ENCODE measurements at regions not wholly inside any gene's neighbourhood (a gene's known extent, or its start where the extent isn't known, plus 50 kb on each side); places are given as distances from the start of the nearest gene placed in this dataset.
A peak's percentile ranks its signal among the peaks of the same experiment; 100 is the strongest.
"Not testable (repeated sequence)": the region's sequence is repeated elsewhere in the genome, so short reads cannot be mapped to it uniquely, and the experiment has no call there.

DNA sequence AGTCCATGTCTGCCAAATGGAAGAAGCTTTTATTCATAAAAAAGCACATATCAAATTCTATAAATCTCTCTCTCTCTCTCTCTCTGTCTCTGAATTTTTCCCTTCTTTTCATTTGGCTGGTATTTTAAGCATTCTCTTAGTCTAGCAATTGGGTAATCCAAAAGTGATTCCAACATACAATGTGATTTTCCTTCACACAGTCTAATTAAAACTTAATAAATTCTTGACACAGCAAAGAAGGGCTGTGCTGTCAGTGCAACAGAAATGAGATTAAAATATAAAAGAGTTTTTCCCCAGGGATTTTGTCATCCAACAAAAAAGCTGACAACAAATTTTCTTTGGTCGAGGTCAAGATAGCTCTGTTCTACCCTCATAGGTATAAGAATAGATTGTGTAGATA is 216.9 kb downstream of the CENPC start:
- no peak for DNase-seq

DNA sequence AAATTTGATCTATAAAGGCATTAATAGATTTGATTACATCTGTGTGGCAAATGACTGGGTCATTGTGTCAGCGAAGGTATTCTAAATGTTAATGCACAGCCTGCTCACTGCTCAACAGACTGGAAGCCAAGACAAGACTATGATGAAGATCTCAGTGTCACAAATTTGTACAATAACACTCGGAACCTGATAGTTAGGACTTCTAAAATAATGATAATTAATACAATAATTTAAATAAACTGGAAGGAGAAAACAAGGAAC is 217.4 kb downstream of the CENPC start:
- no peak for DNase-seq

DNA sequence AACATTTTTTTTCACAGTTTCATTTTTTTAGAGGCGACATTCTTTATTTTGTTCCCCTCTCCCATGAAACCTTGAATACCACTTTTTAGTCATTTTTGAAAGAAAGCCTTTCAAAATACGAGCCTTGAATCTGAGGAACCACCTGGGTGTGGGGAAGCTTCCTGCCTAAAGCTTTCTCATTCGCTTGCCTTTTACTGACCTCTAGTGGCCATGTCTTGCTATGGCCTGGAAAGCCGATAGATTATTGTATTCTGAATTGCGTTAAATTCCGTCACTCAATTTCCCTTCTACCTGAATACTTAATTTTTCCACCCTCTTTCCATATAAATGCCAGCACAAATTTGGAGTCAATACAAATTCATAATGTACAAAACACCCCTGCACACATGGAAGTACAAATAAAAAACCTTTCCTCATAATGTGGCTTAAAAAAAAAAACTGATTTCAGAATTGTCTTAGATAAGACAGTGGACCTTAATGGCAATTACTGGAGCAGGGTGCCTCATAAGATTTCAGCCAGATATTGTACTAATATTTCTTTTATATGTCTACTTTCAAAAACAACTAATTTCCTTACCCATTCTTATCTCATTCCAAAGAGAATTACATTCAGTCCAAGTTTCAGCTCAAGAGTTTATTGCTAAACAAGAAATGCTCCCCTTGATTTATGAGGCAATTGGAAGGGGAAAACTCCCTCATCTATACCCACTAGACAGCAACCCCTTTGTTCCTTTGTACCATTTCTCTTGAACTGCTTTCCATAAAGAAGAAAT is 217.9 kb downstream of the CENPC start:
- peak in 3 of 4 experiments; percentile 1 to 2 (median 1) for DNase-seq

DNA sequence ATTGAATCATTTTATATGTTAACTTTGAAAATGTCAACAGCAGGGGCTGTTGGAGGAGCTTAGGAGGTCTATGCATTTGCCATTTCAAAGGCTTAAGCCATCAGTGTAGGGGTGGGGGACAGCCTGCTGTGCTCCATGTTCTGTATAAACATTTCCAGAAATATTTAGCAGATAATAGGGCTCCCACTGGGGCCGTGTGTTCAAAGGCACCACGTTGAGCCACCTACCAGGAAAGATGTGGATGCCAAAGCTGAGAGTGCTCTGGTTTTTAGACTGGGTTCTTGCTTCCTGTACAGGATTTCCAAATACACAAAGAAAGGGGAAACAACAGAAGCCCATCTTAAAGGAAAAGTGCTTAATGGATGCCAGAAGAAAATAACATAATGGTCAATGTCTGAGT is 219.5 kb downstream of the CENPC start:
- DNase-seq = no peak

DNA sequence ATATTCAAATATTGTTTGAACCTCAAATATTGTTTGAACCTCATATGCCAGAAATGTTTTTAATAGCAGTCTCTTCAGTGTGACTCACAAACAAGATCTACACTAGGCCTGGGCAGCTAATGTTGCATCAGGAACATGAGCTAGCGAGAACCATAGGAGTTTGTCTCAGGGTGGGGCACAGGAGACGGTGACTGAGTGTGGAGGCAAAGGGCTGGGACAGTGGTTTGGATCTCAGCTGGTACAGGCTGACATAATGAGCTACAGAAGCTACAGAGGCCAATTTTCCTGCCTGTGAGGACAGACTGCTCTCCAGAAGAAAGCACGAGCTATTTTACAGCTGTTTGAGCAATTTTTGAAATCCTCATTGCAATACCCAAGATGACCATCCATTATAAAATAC is 224.7 kb downstream of the CENPC start:
- DNase-seq = no peak

DNA sequence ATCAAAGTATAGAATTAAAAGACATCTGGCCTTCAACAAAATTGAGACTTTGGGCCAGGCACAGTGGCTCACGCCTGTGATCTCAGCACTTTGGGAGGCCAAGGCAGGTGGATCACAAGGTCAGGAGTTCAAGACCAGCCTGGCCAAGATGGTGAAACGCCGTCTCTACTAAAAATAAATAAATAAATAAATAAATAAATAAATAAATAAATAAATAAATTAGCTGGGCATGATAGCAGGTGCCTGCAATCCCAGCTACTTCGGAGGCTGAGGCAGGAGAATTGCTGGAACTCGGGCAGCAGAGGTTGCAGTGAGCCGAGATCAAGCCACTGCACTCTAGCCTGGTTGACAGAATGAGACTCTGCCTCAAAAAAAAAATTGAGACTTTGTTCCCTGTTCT is 225.7 kb downstream of the CENPC start:
- not testable (repeated sequence) for DNase-seq

DNA sequence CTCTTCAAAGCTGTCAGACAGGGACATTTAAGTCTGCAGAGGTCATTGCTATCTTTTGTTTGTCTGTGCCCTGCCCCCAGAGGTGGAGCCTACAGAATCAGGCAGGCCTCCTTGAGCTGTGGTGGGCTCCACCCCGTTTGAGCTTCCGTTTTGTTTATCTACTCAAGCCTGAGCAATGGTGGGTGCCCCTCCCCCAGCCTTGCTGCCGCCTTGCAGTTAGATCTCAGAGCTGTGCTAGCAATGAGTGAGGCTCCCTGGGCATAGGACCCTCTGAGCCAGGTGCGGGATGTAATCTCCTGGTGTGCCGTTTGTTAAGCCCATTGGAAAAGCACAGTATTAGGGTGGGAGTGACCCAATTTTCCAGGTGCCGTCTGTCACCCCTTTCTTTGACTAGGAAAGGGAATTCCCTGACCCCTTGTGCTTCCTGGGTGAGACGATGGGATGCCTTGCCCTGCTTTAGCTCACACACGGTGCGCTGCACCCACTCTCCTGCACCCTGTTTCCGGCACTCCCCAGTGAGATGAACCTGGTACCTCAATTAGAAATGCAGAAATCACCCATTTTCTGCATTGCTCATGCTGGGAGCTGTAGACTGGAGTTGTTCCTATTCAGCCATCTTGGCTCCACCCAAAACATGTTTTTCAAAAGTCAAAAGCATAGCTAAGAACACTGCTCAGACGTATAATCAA is 244.7 kb downstream of the CENPC start:
- not testable (repeated sequence) for DNase-seq

DNA sequence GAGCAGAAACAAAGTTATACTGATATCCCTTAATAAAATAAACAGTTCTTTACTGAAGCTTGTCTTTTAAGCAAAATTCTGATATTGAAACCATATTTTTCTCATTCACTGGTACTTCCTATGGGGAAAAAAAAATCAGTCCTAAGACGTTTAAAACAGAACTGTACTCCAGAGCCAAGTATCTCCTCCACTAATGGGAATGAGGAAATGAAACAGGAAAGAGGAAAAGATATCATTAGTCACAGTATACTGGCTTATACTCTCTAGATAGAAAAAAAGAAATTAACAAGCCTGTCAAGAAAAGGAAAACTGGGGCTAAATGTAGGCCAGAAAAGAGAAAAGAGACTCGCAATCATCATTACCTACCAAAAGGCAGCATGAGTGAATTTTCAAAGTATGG is 252.7 kb downstream of the CENPC start:
- DNase-seq = no peak

DNA sequence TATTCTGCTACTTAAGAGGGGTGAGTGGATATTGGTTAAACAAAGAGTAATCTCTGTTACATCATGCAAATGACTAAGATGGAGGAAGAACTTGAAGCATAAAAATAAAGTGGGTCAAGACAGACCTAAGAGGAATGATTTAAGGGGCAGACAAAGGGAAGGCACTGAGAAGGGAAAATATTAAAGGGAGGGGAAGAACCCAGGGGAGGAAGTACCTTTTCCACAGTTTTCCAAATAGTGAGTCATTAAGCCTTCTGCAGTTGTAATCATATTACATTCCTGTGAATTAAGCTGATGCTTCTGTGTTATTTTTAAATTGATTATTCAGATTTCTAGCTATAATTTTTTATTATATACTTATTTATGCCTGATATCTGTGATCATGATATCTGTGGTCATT is 253.3 kb downstream of the CENPC start:
- DNase-seq = no peak

DNA sequence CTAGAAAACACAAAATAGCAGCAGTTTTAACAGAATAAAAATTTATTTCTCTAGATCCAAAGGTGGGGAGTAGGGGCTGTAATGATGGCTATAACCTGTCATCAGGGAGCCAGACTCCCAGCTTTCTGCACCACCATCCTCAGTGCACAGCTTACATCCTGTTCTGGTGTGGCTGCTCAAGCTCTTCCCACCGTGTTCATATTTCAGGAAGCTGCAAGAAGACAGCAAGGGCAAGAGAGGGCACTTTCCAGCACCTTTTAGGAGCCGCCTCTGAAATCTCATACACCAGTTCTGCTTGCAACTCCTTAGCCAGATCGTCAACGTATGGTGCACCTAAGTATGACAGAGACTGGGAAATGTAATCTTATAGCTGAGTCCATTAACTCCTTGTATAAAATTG is 253.7 kb downstream of the CENPC start:
- DNase-seq = no peak

DNA sequence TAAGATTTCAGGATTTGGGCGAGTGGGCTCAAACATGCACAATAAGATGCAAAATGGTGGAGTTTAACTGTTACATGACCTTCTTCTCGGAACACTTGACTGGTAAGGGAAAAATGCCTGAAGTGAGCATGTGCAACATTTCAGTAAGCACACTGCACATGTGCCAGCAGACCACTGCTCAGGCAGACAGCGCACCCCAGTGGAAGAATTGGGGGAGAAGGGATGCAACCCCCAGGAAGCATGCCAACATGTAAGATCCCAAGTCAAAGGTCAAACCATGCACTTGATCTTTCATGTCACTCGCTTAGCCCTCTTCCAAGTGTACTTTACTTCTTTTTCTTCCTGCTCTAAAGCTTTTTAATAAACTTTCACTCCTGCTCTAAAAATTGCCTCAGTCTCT is 256.3 kb downstream of the CENPC start:
- no peak for DNase-seq

DNA sequence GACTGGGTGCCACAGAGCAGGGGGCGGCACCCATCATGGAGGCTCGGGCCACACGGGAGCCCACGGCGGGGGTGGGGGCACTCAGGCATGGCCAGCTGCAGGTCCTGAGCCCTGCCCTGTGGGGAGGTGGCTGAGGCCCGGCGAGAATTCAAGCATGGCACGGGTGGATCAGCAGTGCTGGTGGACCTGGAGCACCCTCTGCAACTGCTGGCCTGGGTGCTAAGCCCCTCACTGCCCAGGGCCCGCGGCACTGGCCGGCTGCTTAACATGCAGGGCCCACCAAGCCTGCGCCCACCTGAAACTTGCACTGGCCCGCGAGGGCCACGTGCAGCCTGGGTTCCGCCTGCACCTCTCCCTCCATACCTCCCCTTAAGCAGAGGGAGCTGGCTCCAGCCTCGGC is 258.6 kb downstream of the CENPC start:
- no peak for DNase-seq

DNA sequence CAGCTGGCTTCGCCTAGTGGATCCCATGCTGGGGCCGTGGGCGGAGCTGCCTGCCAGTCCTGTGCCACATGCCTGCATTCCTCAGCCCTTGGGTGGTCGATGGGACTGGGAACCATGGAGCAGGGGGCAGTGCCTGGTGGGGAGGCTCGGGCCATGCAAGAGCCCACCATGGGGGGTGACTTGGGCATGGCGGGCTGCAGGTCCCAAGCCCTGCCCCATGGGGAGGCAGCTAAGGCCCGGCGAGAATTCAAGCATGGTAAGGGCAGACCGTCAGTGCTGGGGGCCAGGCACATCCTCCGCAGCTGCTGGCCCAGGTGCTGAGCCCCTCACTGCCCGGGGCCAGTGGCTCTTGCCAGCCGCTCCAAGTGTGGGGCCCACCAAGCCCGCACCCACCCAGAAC is 262.6 kb downstream of the CENPC start:
- DNase-seq = no peak

DNA sequence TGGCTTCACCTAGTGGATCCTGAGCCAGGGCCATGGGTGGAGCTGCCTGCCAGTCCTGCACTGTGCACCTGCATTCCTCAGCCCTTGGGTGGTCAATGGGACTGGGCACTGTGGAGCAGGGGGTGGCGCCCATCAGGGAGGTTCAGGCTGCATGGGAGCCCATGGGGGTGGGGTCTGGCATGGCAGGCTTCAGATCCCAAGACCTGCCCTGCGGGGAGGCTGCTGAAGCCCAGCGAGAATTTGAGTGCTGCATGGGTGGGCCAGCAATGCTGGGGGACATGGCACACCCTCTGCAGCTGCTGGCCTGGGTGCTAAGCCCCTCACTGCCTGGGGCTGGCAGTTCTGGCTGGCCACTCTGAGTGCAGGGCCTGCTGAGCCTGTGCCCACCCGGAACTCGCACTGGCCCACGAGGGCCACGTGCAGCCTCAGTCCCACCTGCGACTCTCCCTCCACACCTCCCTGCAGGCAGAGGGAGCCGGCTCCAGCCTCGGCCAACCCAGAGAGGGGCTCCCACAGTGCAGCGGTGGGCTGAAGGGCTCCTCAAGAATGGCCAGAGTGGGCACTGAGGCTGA is 270.0 kb downstream of the CENPC start:
- no peak for DNase-seq

DNA sequence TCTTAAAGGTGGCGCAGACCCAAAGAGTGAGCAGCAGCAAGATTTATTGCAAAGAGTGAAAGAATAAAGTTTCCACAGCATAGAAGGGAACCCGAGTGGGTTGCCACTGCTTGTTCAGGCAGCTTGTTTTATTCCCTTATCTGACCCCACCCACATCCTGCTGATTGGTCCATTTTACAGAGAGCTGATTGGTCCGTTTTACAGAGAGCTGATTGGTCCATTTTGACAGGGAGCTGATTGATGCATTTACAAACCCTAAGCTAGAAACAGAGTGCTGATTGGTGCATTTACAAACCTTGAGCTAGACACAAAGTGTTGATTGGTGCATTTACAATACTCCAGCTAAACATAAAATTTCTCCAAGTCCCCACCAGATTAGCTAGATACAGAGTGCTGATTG is 270.6 kb downstream of the CENPC start:
- not testable (repeated sequence) for DNase-seq

DNA sequence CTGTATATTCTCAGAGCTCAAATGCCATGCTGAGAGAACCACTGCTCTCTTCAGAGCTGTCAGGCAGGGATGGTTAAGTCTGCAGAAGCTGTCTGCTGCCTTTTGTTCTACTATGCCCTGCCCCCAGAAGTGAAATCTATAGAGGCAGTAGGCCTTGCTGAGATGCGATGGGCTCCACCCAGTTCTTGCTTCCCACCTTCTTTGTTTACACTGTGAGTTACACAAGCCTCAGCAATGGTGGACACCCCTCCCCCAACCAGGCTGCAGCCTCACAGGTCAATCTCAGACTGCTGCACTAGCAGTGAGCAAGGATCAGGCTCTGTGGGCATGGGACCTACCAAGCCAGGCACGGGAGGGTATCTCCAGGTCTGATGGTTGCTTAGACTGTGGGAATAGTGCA is 271.6 kb downstream of the CENPC start:
- no peak for DNase-seq

DNA sequence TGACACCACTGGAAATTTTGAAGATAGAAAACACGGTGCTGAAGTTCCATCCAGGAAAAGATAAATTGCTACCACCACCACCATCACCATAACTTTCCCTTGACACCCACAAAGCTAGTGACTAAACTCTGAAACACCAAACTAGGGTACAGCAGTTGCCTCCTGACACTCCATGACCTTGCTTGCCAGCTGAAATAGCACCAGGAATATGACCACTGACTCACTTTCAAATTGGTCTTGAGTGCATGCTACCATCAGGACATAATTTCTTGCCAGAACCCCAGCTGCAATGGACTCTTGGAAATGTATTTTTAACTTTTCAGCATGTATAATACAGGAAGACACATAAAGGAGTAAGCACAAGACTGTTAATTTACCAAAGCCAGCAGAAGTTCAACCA is 283.3 kb downstream of the CENPC start:
- no peak for DNase-seq

DNA sequence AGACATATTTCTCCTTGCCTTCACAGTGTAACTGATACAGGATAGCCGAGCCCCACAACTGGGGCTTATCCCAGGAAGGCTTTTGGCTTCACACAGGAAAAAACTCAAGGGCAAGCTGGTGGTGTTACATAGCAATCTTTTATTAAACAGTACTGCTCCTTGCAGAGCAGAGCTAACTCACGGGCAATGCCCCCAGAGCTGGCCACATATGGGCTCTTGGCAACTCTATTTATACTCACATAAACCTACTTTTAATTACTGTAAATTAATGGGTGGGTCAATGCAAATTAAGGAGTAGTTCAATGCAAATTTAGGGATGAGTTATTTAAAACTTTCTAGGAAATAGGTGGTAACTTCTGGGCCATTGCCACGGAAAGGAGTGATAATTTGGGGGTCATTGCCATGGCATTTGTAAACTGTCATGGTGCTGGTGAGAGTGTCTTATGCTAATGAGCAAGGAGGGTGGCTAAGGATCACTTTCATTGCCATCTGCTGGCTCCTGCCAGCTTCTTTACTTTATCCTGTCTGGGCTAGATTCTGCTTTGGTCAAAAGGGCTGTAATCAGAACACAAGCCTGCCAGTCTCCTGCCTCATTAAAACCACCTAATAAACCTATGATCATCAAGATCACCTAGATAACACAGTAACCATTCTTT is 288.8 kb downstream of the CENPC start:
- DNase-seq = no peak

DNA sequence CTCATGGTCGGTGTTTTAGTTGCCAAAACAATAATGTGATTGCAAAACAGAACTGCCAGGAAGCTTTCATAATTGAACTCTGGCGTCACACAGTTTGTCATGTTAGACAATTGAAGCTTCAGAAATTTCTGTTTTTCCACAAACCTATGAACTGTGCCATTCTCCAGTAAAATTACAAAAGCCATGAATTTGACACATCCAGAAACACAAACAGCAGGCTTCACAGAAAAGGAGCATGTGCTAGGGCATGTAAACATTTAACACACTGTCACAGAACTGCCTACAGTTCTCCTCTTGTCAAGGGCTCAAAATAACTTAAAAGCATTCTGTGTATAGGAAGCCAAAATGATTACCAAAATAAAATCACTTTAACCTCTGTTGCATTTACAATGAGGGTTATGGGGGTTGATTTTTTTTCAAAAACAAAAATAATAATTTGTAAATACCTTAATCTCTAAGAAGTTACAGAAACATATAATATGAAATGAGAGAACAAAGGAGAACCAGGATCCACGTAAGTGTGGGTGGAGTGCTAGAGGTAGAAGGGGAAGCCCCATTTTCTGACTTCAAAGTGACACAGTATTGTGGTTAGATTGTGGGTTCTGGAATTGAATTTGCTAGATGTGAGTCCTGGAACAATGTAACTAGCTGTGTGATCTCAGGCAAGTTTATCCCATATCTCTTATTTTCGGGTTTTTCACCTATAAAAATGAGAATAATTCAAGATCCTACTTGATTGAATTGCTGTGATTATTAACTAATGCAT is 295.0 kb downstream of the CENPC start:
- DNase-seq = no peak

DNA sequence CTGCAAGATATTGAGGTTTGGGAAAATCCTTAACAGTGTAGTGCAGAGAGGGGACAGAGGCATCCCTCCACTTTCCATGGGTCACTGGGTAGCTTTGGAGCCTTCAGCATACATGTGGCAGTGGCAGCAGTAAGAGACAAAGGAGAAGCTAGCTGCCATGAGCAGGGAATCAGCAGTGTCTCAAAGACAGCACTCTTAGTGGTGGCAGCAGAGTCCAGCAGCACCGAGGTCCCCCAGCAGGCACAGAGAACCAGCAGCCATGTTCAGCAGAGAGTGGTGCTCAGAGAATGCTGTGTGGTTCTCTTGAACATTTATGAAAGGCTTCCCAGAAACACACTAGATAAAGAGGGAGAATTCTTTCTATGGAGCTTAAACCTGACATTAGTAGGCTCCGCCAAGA is 308.5 kb downstream of the CENPC start:
- no peak for DNase-seq

DNA sequence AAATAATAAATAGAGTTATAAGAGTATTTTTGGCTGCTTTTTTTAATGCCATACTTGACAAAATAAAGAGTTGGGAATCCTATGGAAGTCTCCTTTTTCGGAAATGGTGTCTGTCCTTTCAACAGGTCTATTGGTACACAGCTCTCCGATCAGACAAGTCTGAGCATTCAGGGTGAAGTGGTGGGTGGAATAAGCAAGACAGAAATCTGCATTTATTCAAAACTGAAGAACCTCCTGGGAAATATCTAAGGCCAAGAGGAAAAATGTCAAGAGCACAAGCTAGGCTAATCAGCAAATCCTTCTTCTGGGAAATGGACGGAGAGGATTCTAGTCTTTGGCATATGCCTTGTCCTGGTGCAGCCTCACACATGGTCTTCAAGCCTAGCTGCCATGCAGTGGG is 309.0 kb downstream of the CENPC start:
- DNase-seq = no peak

DNA sequence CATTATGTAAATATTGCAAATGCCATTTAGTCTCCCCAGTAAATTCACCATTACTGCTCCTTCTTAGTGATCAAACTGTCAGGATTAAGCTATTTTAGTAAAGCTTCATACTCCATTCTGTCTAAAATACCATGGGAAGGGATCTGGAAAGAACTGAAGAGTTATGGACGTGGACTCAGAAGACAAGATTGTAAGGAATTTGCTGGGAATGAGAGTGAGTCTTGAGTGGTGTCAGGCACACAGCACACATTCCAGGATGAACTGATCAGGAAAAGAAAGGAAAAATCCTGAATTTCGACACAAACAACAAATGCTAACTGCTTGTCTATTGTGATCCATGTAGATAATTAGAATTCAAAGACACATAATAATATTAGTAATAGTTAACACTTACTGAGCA is 311.0 kb downstream of the CENPC start:
- no peak for DNase-seq

DNA sequence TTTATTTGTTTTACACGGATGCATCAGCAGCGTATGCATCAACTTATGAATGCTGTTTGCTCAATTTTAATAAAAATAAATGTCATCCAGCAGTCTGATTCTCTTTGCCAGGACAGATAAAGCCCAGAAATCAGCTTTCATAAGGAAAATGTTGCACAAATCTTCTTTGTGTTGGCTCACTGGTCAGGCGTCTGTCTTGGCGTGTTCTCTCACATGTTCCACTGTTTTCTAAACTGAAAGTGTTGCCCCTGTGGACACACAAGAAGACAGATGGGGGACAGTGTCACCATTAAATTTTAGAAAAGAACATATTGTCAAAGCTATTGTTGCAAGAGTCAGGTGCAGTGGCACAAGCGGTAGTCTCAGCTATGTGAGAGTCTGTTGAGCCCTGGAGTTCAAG is 316.2 kb downstream of the CENPC start:
- DNase-seq = no peak

Measured in activated CD4-positive, CD25-positive, alpha-beta regulatory T cell (primary cell).